ENCODE measurements at regions not wholly inside any gene's neighbourhood (a gene's known extent, or its start where the extent isn't known, plus 50 kb on each side); places are given as distances from the start of the nearest gene placed in this dataset.

GRCh38 chr11:41659985-41660384, 200.5 kb upstream of the LRRC4C start:
- TF ChIP-seq POLR2AphosphoS5 (IDR thresholded peaks at IDR 0.05; ENCODE audit: low read depth, low read length) = no peak
- TF ChIP-seq POLR2A (IDR thresholded peaks at IDR 0.05; ENCODE audit: low read depth, low read length) = no peak
- no peak for TF ChIP-seq SPI1 (IDR thresholded peaks at IDR 0.05; ENCODE audit: low read depth, low read length)
- TF ChIP-seq TAF1 (IDR thresholded peaks at IDR 0.05; ENCODE audit: low read depth, low read length) = no peak
- TF ChIP-seq POU2F2 (IDR thresholded peaks at IDR 0.05; ENCODE audit: low read depth, low read length) = no peak
- TF ChIP-seq PAX5 (IDR thresholded peaks at IDR 0.05; ENCODE audit: insufficient read depth, low read length, severe bottlenecking) = no peak

Measured in GM12891 (cell line).